ENCODE measurements at regions not wholly inside any gene's neighbourhood (a gene's known extent, or its start where the extent isn't known, plus 50 kb on each side); places are given as distances from the start of the nearest gene placed in this dataset.

DNA sequence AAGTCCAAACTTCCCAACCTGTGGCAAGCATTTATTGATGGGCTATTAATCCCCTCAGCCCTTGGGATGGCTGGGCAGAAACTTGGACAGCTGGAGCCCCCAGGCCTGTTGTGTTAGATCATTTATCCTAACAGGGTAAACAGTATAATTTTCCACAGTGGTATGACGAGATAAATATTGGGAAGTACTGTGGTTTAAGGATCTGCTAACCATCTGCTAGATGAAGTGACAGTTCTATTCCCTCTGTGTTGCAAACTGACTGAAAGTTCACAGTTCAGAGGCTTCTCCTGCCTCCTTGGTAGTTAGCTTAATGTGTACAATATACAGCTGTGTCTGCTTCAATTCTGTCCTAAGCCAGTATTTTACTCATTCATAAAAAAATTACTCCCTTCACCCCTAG lies 127.5 kb upstream of the CHODL start:
- no peak for TF ChIP-seq CTCF (IDR thresholded peaks at IDR 0.05)
- TF ChIP-seq POLR2A (IDR thresholded peaks at IDR 0.05), result no peak

Measured in lower leg skin (tissue), 3 donors.